Spleen (tissue), 7 donors: ENCODE measurements at regions not wholly inside any gene's neighbourhood (a gene's known extent, or its start where the extent isn't known, plus 50 kb on each side); places are given as distances from the start of the nearest gene placed in this dataset.

Source experiments
- CTCF ChIP-seq, 11 experiments: fragments of 200-600 bp in 7 of 11; fragments of 450-650 bp in 4 of 11; sonication (generic) in 4 of 11; IDR thresholded peaks in 8 of 11; conservative IDR thresholded peaks in 3 of 11; 1 replicate in 7 of 11; 2 replicates in 4 of 11; pipeline versions ENCODE4 v1.4.0 to v1.8.0; 2016 to 2021; ENCODE audit warnings: antibody characterized with exemption in 11 of 11, inconsistent platforms in 4 of 11, mild to moderate bottlenecking in 1 of 11
- POLR2A ChIP-seq, 3 donors: fragments of 450-650 bp; IDR thresholded peaks; one replicate each; pipeline ENCODE4 v1.5.1; 2017; ENCODE audit warnings: antibody characterized with exemption in 3 of 3, mild to moderate bottlenecking in 1 of 3
- POLR2AphosphoS5 ChIP-seq, 3 donors: sonication (generic); formaldehyde crosslinking; IDR thresholded peaks; one replicate each; pipeline ENCODE4 v1.5.1; 2017; ENCODE audit warnings: antibody characterized with exemption in 3 of 3
- donor health status: DM: no; HTN: no; CAD: no; lungs with moderate emphysema.
- donor health status: DM: no; HTN: no; CAD: no.
- donor health status: DM: no; HTN: no; CAD: no.

GRCh38 chr22:35197886-35198285 lies 59.4 kb upstream of the HMGXB4 start:
- TF ChIP-seq POLR2A (IDR thresholded peaks at IDR 0.05), result no peak
- no peak for TF ChIP-seq CTCF (IDR thresholded peaks at IDR 0.05 in 8 of 11, conservative IDR thresholded peaks at IDR 0.05 in 3 of 11)
- TF ChIP-seq POLR2AphosphoS5 (IDR thresholded peaks at IDR 0.05), result no peak
